GM19324 (cell line): ENCODE measurements at regions not wholly inside any gene's neighbourhood (a gene's known extent, or its start where the extent isn't known, plus 50 kb on each side); places are given as distances from the start of the nearest gene placed in this dataset.
A peak's percentile ranks its signal among the peaks of the same experiment; 100 is the strongest.

Experiments used
- ATAC-seq: cut with Tn5 transposase; IDR thresholded peaks from one replicate; pipeline ENCODE4 v1.9.1; 2021; ENCODE audit warnings: mild to moderate bottlenecking, moderate library complexity; ENCODE audit not compliant: unreplicated experiment, low FRiP score

DNA sequence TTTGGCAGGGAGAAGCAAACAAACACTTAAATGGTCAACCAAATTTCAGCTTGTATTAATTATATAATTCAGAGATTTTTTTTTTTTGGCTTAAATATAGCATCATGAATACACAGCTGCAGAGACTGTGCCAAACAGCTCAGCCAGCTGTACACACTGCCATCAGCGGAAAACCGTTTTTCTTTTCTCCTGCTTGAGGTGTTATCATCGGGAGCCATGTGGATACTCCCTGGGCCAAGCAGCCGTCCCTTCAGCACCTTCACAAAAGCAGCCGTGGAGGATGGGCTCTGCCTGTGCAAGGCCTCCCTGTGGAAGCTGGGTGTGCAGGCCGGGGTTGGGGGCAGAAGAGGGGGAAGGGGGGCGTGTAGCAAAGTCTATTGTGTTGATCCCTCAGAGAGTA lies 85.0 kb downstream of the NUF2 start:
- ATAC-seq = no peak

DNA sequence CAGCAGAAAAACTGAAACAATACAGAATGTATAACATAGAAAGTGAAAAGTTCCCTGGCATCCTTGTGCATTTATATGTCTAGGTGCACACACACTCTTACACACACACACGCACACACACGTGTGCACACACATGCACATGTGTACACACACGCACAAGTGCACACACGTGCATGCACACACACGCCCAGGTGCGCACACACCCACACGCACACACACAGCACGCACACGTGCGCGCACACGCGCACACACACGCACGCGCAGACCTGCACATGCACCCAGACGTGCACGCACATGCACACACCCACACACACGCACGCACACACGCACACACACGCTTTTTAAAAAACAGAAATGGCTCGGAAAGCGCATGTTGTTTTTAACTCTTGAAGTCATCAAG lies 86.5 kb downstream of the NUF2 start:
- no peak for ATAC-seq

DNA sequence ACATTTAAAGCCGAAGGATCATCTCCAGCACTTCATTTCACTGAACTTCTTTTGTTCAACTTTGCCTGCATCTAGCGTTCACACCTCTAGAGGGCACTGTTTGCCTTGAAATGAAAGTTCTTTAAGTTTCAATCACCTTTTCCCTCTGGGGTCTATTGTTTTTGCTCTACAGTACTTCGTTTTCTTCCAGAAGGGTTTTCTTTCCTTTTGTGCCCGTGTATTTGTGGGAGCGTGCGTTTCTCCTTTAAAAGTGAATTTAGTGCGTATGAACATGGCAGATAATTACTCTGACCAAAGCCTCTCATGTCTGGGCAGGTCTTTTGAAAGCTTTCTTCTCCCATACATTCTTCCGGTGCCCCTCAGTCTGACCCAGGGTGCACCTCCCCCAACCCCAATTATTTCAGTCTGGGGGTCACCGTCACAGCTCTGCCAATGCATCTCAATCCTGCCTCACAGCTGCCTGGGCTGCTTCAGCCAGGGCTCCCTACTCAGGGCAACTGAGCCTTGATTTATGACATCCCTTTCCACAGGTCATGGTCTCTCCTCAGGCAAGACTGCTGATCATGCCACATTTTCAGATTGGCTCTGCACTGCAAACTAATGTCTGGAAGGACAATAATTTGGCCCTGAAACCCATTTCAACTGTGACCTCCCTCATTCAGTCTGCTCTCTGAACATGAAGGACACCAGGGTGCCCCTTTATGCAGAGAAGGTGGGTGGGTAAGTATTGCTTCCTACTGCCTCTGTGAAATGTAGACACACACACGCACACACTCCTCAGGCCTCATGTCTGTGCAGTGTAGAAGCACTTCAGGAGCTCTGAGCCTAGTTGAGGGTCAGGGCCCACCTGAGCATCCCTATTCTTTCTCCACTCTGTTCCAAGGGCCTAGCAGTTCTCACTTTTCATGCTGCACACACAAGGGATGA lies 88.6 kb downstream of the NUF2 start:
- no peak for ATAC-seq

DNA sequence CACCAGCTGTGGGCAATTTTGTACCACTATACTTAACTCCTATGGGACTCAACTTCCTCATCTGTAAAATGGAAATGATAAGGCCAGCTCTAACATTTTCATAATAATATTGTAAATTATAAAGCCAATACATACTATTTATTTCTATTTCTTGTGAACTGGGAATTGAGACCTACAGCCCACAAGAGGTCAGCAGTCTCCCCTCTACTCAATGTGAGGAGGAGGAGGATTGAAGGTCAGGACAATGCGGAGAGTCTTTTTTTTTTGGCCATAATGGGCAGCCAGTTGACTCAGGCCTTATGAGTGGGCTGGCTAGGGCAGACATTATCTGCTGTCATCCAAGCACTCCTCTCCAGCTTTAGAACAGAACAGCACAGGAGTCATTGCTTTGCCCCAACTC lies 90.5 kb downstream of the NUF2 start:
- no peak for ATAC-seq

DNA sequence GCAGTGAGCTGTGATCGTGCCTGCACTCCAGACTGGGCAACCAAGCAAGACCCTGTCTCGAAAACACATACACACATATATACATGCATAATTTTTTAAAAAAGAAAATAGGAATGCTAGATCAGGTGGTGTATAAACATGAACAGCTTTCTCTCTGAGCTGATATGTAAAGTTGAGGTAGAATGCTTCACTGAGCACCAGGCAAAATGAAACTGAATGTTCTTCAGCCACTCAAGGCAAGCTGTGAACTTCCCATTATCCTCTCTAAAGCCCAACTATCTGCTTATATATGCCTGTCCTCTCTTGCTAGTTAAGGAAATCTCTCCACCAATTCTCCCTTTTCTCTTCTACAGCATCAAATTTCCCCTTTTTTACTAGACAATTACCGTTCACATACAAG lies 93.0 kb downstream of the NUF2 start:
- peak; percentile 87 for ATAC-seq

DNA sequence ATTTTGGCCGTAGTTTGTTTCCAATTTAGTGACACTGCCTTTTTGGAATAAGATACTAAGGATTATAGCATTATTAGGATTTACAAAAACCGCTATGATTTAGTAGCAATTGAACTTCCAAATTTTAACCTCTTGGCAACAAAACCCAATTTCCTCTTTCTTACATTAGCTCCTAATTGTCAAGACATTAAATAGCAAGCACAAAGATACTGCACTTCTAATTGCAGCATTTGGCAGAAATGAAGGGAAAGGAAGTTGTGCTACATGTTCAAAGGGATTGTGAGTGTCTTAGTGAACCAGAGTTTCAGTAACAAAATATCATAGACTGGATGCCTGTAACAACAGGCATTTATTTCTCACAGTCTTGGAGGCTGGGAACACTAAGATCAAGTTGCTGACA lies 99.9 kb downstream of the NUF2 start:
- no peak for ATAC-seq

DNA sequence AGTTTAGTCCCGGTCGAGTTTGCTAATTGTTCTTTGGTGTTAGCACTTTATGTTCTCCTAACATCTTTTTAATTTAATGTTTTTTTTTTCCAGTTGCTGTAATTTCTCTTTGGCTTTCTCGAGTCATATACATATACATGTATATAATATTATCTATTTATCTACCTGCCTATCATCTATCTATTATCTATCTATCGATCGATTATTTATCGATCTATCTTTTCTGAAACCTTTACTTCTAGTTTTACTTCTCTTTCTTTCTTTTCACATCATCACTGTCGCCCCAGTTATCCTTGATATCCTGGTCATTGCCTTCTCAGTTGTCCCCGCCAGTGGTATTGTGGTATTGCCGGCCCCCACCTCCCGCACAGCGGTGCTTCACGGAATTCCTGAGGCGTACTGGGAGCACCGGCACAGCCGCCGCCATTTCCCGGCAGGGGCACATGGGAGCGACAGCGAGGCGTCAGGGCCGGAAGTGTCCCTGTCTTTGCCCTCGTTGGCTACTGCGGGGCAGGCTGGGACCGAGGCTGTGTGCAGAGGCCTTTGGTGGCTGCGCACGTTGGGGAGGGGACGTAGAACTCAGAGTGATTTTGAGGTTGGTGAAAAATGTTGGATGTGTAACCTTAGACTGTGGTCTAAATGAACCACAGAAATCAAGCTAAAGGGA lies 101.1 kb downstream of the NUF2 start:
- ATAC-seq = no peak

DNA sequence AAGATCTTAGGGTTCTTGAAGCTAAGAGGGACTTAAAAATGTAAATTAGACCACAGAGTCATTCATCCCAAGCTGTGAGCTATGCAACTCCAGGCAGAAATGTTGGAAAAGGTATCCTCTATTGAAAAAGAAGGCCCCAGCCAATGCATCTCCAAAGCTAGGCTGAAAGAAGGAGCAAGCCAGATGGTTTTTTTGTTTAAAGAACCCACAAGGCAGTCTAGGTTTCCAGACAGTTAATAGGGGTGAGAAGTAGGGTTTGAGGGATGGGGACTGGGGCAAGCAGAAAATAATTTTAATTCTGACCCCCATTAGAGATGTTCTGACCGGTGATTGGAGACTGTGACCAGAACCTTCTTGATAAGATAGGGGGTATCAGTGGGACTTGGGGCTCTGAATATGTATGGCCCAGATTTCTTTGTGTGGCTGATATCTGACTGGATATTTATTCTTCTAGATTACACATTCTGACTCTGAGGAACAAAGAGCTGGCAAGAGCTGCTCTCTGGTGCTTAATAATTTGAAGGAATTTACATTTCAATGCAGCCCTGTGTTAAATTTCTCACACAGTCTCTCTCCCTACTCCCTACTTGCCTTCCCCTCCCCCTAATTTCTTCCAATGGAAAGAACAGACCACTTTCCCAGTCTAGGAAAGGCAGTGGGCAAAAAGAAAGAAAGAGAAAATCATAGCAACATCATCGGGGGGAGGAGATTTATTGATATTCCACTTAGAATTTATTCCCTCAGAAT lies 104.9 kb downstream of the NUF2 start:
- ATAC-seq = no peak

DNA sequence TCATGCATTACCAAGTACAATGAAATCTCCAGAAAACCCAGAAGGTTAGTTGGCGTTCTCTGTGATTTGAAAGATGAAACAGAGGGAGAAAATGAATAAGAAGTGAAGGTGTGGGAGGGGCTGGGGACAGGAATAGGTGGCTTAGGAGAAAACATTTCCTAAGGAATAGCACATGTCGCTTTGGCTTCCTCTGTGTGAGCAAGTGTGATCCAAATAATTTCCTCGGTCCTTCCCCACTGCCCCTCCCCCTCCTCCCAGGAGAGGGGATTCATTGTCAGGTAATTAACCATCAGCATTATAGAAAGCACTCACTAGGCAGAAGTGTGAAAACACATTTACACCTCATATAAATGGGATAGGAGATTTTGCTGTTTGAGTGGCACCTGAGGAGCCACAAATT lies 105.5 kb downstream of the NUF2 start:
- ATAC-seq = no peak

DNA sequence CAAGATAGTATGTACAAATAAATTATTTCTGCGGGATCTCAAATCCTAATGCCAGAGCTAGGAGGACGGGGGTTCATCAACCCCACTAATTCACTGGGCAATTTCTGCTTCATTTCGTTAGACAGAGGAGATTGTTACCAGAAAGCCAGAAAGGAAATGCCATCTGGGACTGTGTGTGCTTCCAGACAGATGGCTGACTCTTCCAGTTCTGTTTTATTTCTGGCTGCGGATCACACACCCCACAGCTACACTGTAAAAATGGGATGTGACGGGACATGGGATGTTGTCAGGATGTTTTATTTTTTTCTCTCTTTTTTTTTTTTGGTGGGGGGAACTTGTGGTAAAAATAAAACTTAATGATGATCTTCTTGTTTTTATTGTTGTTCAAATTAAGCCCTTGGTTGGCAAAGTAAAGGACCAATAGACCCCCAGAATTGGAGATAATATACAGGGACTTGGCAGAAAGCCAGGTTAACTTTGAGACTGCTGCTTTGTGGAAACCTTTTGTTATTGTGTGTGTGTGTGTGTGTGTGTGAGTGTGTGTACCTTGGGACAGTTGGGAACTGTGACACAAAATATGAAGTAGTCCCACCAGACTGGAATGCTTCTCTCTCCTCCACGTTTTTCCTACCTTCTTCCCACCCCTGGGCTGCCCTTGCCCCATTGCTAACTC lies 114.5 kb downstream of the NUF2 start:
- no peak for ATAC-seq

DNA sequence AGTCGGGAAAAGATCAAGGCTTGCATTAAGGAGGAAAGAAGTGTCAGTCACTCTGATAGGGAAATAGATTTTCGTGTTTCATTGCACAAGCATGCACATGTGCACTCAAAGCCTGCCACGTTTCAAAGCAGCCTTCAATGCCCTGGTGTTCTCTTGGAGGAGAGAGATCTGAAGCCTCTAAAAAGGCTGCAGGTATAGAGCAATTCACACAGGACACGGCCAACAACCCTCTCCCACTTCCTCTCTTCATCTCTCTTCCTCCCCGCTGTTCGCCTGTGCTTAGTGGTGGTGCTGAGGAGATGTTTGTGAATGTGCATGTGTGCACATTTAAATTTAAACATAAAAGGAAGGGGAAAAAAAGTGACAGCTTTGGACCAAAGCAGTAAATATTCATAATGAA lies 117.7 kb downstream of the NUF2 start:
- ATAC-seq = no peak

DNA sequence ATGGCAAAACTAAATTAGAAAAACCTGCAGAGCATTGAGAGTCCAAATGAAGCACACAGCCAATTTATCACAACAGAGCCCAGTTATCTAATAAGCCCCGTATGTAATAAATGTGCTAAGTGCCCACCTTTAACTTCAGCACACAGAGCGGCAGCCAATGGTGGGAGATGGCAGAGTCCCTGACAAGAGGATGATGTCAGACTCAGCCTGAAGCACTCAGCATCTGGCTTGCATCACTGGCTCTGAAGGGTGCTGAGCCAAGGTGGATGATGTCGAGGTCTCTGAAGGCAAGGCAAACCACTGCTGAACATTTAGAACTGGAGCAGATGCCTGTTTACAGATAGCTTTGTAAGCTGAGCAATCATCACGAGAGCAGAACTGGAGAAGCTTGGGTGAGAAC lies 118.3 kb downstream of the NUF2 start:
- ATAC-seq = no peak

DNA sequence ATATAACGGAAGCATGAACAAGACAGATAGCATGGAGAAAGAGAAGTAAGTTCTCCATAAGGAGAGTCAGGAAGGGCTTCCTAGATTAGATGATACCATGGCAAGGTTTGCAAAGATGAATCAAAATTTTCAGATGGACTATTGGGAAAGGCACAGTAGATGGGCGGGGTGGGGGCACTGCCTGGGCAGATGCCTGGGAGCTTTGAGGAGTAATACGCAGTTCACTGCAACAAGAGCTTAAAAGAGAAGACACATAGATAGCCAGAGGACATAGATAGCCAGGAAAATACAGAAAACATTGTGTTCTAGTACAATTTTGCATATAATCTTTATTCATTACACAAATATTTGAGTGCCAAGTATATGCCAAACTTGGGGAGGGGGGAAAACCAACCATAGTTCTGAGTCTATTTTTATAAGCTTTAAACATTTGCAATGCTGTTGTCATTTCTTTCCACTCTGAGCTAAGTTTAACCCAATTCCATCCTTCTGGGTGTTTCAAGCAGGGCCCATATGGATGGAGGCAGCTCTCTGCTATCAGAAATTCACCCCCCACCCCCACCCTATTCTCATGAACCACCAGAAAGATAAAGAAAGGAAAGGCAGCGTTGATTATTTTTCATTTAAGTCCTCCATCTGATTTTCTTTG lies 120.6 kb downstream of the NUF2 start:
- ATAC-seq = no peak

DNA sequence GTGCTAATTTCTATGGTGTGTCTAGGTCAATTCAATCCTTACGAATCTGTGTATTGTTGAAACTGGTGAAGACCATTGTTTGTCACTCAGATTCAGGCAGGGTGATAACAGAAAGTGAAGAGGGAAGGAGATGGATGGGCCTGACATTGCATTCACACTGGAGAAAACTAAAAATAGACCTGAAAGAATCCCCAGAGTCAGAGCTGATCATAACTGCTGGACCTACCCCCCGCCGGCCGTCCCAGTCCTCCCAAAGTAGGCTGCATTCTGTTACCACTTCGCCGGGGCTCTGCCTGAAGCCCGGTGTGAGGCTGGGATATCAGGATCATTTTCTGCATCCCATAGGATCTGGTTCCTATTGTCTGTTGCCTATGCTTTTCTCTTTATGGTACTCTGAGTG lies 121.1 kb downstream of the NUF2 start:
- no peak for ATAC-seq

DNA sequence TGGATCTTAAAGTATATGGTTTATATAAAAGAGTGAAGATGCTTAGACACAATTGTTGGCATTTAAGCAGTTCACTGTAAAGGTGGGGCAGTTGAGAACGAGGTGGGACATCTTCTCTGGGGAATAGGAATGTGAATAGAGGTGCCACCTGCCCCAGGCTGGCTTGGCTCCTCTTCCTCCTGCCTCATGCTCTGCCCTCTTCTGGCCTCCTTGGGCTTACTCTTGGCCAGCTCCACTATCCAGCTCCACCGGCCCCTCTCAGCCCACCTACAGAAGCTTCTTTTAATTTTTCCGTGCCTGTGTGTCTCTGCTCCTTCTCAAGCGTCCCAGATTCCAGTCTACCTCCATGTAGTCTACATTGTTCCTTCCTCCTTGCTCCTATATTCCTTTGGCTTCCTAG lies 122.1 kb downstream of the NUF2 start:
- no peak for ATAC-seq

DNA sequence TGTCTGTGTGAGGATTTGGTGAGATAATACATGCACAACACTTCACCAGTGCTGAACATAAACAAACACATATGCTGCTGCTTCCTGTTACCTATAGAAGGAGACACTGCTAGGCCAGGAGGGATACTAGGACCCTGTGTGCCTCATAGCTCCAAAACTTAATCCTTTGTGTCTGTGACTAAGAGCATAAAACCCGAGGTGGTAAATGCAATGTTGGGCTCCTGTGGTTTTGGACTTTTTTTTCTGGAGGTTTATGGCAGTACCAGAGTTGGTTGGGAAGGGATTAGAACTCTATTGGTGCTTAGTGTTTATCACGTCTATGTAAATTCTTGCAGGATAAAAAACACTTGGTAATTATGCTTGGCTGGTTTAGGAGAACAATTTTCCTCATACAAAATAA lies 122.9 kb downstream of the NUF2 start:
- no peak for ATAC-seq

DNA sequence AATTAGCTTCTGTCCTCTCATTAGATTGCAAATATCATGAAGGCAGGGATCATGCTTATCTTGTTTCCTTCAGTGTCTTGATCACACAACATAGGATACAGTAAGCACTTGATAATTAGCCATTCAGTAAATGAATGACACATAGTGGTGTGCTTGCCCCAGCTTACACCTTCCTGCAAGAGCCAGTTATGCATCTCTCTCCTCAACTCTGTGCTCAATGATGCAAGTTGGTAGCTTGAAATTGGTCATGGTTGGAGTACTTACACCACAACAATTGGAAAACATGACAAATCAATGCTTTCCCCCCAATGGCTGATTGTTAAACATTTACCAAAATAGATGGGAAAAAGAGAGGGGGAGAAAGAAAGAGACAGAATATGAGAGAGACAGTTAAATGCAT lies 129.2 kb downstream of the NUF2 start:
- no peak for ATAC-seq

DNA sequence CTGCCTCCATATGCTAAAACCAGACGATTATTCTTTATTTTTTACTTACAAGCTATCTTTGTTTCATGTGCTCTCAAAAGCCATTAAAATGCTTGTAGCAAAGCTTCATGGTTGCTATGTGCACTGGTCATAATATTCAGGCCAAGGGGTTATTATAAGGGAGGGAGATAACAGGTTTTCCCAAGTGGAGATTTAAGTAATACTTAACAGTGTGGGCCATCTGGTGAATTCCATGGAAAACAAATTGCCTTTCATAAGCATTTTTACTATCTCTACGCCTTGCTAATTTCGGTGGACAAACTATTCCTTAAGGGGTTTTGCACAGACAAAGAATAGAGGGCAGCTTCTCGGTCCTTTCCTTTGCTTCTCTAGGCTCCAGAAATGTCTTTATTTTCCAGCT lies 137.8 kb downstream of the NUF2 start:
- ATAC-seq = no peak

DNA sequence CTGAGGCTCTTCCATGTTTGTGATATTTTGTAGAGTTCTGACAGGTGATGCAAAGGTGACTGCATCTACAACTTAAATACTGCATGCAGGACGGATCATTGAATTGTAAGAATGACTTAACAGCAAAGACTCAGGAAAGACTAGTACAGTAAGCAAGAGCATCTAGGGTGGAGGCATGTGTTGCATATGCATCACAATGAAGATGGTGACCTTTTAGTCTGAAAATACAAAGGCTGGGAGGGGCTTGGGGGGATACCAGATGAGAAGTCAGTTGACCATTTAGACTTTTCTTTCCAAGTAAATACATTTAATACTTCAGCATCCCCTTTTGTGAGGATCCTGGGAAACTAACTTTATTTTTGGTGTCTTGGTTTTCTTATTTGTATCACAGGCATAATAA lies 145.5 kb downstream of the NUF2 start:
- no peak for ATAC-seq
